GM12864 (cell line): ENCODE measurements at regions not wholly inside any gene's neighbourhood (a gene's known extent, or its start where the extent isn't known, plus 50 kb on each side); places are given as distances from the start of the nearest gene placed in this dataset.

Source experiments
- DNase-seq: peaks from one replicate; pipeline ENCODE4 v3.0.0-alpha.2; 2011; ENCODE audit warnings: low read depth
- H3K4me3 ChIP-seq: 2 replicates; pipeline ENCODE4 v1.5.1; 2011; ENCODE audit warnings: mild to moderate bottlenecking, low read depth, low read length, control low read depth
- CTCF ChIP-seq: IDR thresholded peaks from 2 replicates; pipeline ENCODE4 v1.5.1; 2011; ENCODE audit warnings: low read depth, mild to moderate bottlenecking, moderate library complexity, low read length, control low read depth, inconsistent platforms; ENCODE audit errors: missing control alignments

GRCh38 chr11:79697905-79698304, 257.1 kb upstream of the TENM4 start:
- H3K4me3 ChIP-seq = no peak overlapping the region
- DNase-seq = no peak
- TF ChIP-seq CTCF = no peak

- H3K4me3 ChIP-seq = no peak overlapping the region
- no peak for DNase-seq
- TF ChIP-seq CTCF = no peak
These were observed 253.5 kb upstream of the TENM4 start for GRCh38 chr11:79694368-79694767.

GRCh38 chr11:79691445-79691844, 250.6 kb upstream of the TENM4 start:
- TF ChIP-seq CTCF = no peak
- DNase-seq = no peak
- H3K4me3 ChIP-seq = no peak overlapping the region

- H3K4me3 ChIP-seq = no peak overlapping the region
- TF ChIP-seq CTCF = no peak
- DNase-seq = no peak
These were observed 246.0 kb upstream of the TENM4 start for GRCh38 chr11:79686703-79687419.

- no peak for DNase-seq
- TF ChIP-seq CTCF = no peak
- H3K4me3 ChIP-seq = no peak overlapping the region
These were observed 243.1 kb upstream of the TENM4 start for GRCh38 chr11:79683930-79684329.

GRCh38 chr11:79678780-79679452, 238.1 kb upstream of the TENM4 start:
- DNase-seq = no peak
- no peak for TF ChIP-seq CTCF
- no peak overlapping the region for H3K4me3 ChIP-seq

- DNase-seq = no peak
- H3K4me3 ChIP-seq = no peak overlapping the region
- TF ChIP-seq CTCF = no peak
These were observed 235.6 kb upstream of the TENM4 start for GRCh38 chr11:79676396-79676795.
